ENCODE measurements at regions not wholly inside any gene's neighbourhood (a gene's known extent, or its start where the extent isn't known, plus 50 kb on each side); places are given as distances from the start of the nearest gene placed in this dataset.

- TF ChIP-seq CTCF (IDR thresholded peaks at IDR 0.05) (no peak), POLR2A (IDR thresholded peaks at IDR 0.05) (no peak)
Observed at GRCh38 chr4:60938621-60939020, 261.5 kb upstream of the ADGRL3 start.

Measured in Peyer's patch (tissue), 4 donors.